Activated CD4-positive, alpha-beta T cell treated with anti-CD3 and anti-CD28 coated beads for 4 hours (primary cell): ENCODE measurements at regions not wholly inside any gene's neighbourhood (a gene's known extent, or its start where the extent isn't known, plus 50 kb on each side); places are given as distances from the start of the nearest gene placed in this dataset.

Source experiments
- DNase-seq, 2 donors: peaks; one replicate each; pipeline ENCODE4 v3.0.0-alpha.2; 2020

GRCh38 chr10:2296179-2296891 is 559.0 kb upstream of the ADARB2 start:
- DNase-seq: no peak

- no peak for DNase-seq
Measured at GRCh38 chr10:2294739-2295138, 557.4 kb upstream of the ADARB2 start.

GRCh38 chr10:2284071-2284470 is 546.7 kb upstream of the ADARB2 start:
- no peak for DNase-seq

GRCh38 chr10:2282202-2282601 is 544.9 kb upstream of the ADARB2 start:
- DNase-seq: no peak

- DNase-seq: no peak
Measured at GRCh38 chr10:2280713-2281300, 543.5 kb upstream of the ADARB2 start.

- no peak for DNase-seq
Measured at GRCh38 chr10:2279711-2280110, 542.4 kb upstream of the ADARB2 start.

GRCh38 chr10:2278363-2278762 is 541.0 kb upstream of the ADARB2 start:
- no peak for DNase-seq

- no peak for DNase-seq
Measured at GRCh38 chr10:2263561-2263960, 526.2 kb upstream of the ADARB2 start.

- no peak for DNase-seq
Measured at GRCh38 chr10:2262878-2263277, 525.6 kb upstream of the ADARB2 start.

GRCh38 chr10:2262333-2262732 is 525.0 kb upstream of the ADARB2 start:
- no peak for DNase-seq

- DNase-seq: no peak
Measured at GRCh38 chr10:2256241-2256640, 518.9 kb upstream of the ADARB2 start.

- no peak for DNase-seq
Measured at GRCh38 chr10:2252096-2252495, 514.8 kb upstream of the ADARB2 start.

GRCh38 chr10:2251631-2252030 is 514.3 kb upstream of the ADARB2 start:
- no peak for DNase-seq

GRCh38 chr10:2246747-2247146 is 509.4 kb upstream of the ADARB2 start:
- no peak for DNase-seq

- no peak for DNase-seq
Measured at GRCh38 chr10:2245580-2245979, 508.3 kb upstream of the ADARB2 start.

GRCh38 chr10:2244471-2244870 is 507.1 kb upstream of the ADARB2 start:
- DNase-seq: no peak

GRCh38 chr10:2236876-2237275 is 499.6 kb upstream of the ADARB2 start:
- DNase-seq: no peak

- DNase-seq: no peak
Measured at GRCh38 chr10:2232479-2232878, 495.2 kb upstream of the ADARB2 start.

- DNase-seq: no peak
Measured at GRCh38 chr10:2230478-2230877, 493.2 kb upstream of the ADARB2 start.

- DNase-seq: no peak
Measured at GRCh38 chr10:2228320-2228901, 491.1 kb upstream of the ADARB2 start.

GRCh38 chr10:2225609-2226008 is 488.3 kb upstream of the ADARB2 start:
- DNase-seq: no peak

- DNase-seq: no peak
Measured at GRCh38 chr10:2223548-2224320, 486.4 kb upstream of the ADARB2 start.

GRCh38 chr10:2222631-2223030 is 485.3 kb upstream of the ADARB2 start:
- no peak for DNase-seq

- no peak for DNase-seq
Measured at GRCh38 chr10:2214805-2215204, 477.5 kb upstream of the ADARB2 start.
